ENCODE measurements at regions not wholly inside any gene's neighbourhood (a gene's known extent, or its start where the extent isn't known, plus 50 kb on each side); places are given as distances from the start of the nearest gene placed in this dataset.

DNA sequence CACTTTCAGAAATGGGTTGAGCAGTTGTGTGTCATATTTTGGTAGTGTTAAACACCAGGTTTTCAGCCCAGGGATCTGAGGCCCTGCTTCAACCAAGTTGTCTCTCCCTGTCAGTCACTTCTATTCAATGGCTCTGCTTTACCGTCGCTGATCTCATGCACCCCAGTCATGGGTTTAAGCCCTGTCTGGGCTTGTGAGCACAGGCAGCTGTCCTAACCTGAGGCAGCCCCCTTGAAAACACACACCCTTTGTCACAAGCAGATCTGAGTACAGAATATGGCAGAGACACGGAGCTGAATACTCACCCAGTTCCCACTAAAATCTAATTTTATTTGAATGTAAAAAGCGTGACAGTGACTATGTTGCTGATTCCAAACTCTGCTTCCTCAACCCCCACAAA, 110.6 kb upstream of the GLI3 start:
- no peak for DNase-seq

DNA sequence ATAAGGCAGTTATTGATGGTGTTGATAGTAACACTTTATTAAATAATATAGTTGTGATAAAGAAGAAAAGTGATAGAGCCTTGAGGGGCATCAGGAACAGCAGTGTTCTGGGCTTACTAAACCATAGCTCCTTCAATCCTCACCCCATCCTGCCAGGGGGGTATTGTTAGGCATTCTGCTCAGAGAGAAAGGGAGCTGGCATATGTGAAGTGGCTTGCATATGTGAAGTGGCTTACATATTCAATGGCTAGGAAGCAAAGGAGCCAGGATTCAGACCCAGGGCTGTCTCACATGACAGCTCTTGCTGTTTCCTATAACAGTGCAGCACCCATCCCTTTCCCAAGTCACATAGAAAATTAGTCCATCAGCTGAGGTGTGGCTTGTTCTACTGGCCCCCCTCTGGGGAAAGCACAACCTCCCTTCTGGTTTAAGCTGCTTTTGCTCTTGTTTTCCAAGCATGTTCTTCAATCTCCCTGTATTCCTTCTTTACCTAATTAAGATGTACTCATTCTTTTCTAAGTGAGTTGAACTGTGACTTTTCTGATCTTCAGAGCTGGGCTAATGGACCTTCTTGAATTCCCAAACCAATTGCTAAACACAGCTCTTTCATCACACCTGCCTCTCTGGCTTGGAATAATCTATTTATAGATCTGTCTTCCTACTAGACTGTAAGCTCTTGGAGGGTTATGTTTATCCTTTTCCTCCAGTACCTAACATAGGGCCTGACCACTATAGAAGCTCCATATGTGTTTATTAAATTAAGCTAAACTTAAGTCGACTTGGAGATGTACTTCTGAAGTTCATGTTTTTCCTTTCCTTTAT, 108.7 kb upstream of the GLI3 start:
- no peak for DNase-seq

GRCh38 chr7:42344198-42344755, 107.3 kb upstream of the GLI3 start:
- no peak for DNase-seq

- DNase-seq: no peak
These were observed 105.4 kb upstream of the GLI3 start for GRCh38 chr7:42342381-42342780.

- no peak for DNase-seq
These were observed 103.4 kb upstream of the GLI3 start for GRCh38 chr7:42340436-42340835.

DNA sequence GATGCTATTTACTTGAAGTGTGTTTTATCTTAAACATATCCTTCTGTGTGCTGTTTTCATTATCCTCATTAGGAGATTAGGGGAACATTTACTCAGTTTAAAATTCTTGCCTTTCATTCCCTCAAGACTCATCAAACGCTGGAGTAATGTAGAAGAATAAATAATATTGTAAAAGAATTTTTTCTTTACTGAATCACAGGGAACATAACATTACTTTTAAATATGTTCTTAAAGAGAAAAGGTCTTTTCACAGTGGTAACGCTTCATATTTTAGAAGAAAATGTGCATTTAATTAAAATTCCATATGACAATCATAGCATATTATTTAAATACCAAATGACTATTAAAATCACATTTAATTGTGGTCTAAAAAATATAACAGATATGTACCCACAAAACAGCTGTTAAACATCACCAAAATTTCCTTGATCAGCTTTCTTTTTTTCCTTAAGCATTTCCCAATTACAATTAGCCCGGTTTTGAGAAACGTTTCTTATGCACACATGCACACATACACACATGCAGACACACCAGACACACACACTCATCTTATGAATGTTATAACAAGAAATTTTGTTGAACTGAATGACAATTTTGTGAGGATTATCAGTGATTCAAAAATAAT, 102.0 kb upstream of the GLI3 start:
- no peak for DNase-seq

GRCh38 chr7:42338231-42338915, 101.4 kb upstream of the GLI3 start:
- no peak for DNase-seq

GRCh38 chr7:42337225-42337905, 100.4 kb upstream of the GLI3 start:
- no peak for DNase-seq

DNA sequence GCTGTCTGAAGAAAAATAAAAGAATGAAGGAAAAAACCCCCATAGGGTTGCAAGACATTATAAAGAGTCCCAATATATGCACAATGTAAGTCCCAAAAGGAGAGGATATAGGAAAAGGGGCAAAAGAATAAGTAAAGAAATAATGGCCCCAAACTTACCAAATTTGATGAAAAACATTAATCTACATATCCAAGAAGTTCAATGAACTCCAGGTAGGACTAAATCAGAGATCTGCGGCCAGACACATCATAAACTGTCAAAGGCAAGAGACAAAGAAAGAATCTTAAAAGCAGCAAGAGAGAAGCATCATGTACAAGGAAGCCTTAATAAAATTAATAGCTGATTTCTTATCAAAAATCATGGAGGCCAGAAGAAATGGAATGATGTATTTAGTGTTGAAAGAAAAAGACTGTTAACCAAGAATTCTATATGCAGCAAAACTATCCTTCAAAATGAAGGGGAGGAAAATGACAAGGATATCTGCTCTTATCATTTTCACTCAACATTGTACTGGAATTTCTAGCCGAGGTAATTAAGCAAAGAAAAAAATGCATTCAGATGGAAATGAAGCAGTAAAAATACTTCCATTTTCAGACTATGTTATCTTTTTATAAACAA, 95.7 kb upstream of the GLI3 start:
- no peak for DNase-seq

GRCh38 chr7:42319631-42320030, 82.6 kb upstream of the GLI3 start:
- DNase-seq: no peak

DNA sequence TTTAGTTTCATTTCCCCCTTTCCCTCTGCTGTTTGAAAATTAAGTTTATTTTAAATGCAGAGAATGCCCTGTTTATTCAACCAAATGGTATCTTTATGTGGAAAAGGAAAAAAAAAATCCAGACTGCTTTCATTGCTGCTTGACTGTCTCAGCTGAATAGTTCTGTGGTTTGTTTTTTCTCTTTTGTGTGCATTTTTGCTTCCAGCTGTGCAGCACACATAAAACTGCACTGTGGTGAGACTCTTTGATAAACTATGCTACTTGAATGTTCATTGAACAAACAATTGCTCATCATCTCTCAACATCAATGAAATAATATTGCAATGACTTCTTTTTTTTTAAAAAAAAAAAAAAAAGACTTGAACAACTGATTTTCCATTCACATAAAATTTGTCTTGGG, 78.6 kb upstream of the GLI3 start:
- no peak for DNase-seq

DNA sequence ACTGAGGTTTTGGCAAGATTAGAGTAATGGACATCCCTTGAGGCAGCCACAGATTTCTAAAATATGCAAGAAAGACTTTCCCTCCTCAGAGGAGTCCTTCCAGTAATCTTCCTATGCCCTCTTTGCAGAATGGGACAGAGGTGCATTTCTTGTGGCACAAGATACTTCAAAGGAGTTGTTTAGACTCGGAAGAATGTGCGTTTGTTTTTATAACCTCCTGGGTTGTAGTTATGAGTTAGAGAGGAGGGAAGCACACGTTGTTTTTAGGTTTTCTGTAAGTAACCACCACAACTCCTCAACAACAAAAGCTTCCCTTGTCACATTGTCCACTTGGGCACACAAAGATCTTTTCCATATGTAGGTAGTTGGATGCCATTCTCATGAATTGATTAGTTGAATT, 78.1 kb upstream of the GLI3 start:
- DNase-seq: no peak

GRCh38 chr7:42314696-42315095, 77.7 kb upstream of the GLI3 start:
- DNase-seq: no peak

GRCh38 chr7:42311195-42311594, 74.2 kb upstream of the GLI3 start:
- DNase-seq: no peak

GRCh38 chr7:42292991-42293521, 56.0 kb upstream of the GLI3 start:
- no peak for DNase-seq

- DNase-seq: no peak
These were observed 52.5 kb upstream of the GLI3 start for GRCh38 chr7:42289473-42289872.
